ENCODE measurements at regions not wholly inside any gene's neighbourhood (a gene's known extent, or its start where the extent isn't known, plus 50 kb on each side); places are given as distances from the start of the nearest gene placed in this dataset.
"Not testable (repeated sequence)": the region's sequence is repeated elsewhere in the genome, so short reads cannot be mapped to it uniquely, and the experiment has no call there.

GRCh38 chr15:98547741-98548138, 100.6 kb upstream of the IGF1R start:
- peak in 24 of 42 donors; percentile 6 to 55 (median 22) for DNase-seq
- intact Hi-C loops (cut with DNase I) = no loop called here

DNA sequence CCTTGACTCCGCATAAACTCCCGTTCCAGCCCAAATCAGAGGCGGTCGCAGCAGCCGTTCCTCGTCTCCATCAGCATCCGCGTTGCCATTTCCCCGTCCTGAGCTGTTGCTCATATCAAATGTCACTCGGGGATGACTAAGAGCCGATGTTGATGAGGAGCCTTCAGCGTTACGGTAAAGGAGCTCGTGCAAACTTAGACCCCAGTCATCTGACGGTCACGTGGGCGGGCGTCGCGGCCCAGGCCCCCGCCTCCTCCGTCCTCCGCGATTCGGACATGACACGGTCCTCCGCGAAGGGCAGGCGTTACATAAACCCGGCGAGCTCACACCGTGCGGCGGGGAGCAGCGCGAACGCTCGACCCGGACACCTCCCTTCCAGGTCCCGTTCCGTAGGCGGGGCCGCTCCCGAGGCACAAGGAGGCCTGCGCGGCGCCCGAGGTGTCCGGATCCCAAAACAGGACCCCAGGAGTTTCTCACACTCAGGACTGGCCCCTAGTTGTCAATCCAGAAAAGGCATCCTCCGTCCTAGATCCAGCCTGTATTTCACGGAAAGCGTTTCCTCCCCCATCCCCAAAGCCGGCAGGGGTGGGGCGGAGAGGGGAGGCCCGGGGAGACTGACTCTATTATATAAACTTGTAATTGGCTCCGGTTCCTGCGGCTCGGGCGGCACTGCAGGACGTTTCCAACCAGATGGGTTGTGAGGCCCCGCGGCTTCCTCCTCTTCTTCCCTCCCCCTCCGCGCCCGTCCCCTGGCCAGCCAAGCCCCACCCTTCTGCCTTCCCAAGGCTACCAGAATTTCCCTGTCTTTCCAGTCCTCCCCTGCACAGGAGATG, 100.0 kb upstream of the IGF1R start:
- peak; percentile 41 to 87 (median 68) for DNase-seq
- intact Hi-C loops (cut with DNase I) = no loop called here

DNA sequence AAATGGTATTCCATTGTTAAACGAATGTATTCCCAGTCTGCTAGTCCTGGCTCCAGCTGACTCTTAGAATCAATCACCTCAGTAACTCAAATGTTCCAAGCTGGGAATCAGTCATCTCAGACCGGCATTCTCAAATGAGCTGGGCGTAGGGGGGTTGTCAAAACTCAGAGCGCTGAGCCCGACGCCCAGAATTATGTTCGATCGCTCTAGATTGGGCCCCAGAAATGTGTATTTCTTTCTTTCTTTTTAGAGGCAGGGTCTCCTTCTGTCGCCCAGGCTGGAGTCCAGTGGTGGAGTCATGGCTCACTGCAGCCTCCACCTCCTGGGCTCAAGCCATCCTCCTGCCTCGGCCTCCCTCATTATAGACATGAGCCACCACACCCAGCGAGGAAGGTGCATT, 99.3 kb upstream of the IGF1R start:
- intact Hi-C loops (cut with DNase I) = no loop called here
- DNase-seq = no peak

- DNase-seq = no peak
- intact Hi-C loops (cut with DNase I) = no loop called here
Observed at GRCh38 chr15:98549741-98550140, 98.6 kb upstream of the IGF1R start.

DNA sequence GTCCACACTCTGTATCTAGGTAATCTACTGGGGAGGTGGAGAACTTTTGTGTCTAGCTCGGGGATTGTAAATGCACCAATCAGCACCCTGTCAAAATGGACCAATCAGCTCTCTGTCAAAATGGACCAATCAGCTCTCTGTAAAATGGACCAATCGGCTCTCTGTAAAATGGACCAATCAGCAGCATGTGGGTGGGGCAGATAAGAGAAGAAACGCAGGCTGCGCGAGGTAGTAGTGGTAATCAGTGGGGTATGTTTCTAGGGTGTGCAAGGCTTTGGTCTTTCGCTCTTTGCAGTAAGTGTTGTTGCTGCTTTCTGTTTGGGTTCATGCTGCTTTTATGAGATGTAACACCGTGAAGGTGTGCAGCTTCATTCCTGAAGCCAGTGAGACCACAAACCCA, 98.0 kb upstream of the IGF1R start:
- intact Hi-C loops (cut with DNase I); DNase-seq: not testable (repeated sequence)

GRCh38 chr15:98551936-98552562, 96.3 kb upstream of the IGF1R start:
- DNase-seq = no peak
- intact Hi-C loops (cut with DNase I) = no loop called here

DNA sequence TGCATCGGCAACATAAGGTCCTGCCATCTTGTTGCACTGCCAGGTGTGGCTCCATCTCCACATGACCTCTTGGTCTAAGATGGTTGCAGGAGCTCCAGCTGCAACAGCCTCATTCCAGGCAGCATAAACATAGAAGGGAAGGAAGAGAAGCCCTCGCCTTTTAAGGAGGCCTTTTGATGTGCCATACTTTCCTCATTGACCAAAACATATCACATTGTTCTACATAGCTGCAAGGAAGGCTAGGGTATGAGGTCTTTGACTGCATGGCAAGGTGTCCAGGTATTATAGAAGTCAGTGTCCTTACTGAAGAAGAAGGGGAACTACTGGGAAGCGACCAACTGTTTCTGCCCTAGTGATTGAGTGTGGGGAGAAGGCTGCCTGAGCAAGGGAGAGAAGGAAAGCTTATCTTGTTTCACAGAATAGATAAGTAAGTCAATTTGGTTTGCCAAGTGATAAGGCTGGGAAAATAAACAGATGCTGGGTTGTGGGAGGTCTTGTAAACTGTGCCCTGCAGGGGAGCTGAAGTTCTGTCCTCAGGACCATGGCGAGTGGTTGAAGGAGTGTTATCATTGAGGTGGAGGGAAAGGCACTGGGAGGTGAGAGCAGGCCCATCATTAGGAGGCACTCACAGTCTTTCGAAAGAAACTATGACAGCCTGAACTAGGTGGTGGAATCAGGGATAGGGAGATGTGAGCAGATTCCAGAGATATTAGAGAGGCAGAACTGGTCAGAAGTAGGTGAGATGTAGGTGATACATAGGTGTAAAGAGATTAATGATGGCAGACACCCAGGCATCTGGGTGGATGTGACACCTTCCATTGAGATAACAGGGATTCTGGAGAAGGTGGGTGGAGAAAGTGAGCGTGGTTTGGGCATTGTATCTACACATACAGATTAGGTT, 93.8 kb upstream of the IGF1R start:
- DNase-seq = no peak
- intact Hi-C loops (cut with DNase I) = no loop called here

GRCh38 chr15:98555173-98555515, 93.2 kb upstream of the IGF1R start:
- no peak for DNase-seq
- intact Hi-C loops (cut with DNase I) = no loop called here

DNA sequence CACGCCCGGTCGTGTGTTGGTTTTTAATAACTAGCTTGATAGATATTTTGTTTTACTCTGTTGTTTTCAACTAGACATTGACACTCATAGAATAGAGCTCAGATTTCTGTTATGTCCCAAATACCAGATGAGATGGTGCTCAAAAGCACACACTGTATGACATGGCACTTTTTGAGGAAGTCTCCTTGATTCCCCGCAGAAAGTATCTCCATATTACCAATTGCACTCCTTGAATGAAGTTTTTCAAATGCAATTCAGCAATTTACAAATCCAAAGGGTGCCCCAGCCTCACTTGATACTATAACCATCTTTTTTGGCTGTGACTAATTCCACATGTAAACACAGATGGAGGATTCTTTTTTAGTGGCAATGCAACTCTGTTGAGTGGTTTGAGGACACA, 92.0 kb upstream of the IGF1R start:
- DNase-seq = no peak
- intact Hi-C loops (cut with DNase I) = no loop called here

- intact Hi-C loops (cut with DNase I) = no loop called here
- DNase-seq = no peak
Observed at GRCh38 chr15:98560338-98560737, 88.0 kb upstream of the IGF1R start.

DNA sequence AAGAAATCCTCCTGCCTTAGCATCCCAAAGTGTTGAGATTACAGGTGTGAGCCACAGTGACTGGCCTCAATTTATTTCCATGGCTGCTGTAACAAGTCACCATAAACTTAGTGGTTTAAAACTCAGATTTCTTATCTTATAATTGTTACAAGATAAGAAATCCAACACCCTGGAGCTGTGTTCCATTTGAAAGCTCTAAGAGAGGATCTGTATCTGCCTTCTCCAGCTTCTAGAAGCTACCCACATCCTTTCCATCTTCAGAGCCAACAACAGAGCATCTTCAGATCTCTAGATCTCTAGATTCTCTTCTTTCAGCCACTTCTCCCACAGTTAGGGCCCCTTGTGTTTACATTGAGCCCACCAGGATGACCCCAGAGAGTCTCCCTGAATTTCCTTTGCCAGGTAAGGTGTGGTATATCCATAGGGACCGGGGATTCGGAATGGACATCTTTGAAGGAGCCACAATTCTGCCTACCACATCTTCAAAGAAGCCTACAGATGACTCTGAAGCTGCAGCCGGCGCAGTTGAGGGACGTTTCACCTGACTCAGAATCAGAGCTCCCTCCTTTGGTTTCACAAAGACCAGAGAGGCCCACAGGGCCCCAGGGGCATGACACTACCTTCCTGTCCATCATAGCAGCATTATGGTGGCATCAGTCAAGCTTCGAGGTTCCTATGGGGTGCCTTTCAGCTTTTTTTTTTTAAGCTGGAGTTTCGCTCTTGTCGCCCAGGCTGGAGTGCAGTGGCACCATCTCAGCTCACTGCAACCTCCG, 87.0 kb upstream of the IGF1R start:
- DNase-seq = no peak
- intact Hi-C loops (cut with DNase I) = no loop called here

DNA sequence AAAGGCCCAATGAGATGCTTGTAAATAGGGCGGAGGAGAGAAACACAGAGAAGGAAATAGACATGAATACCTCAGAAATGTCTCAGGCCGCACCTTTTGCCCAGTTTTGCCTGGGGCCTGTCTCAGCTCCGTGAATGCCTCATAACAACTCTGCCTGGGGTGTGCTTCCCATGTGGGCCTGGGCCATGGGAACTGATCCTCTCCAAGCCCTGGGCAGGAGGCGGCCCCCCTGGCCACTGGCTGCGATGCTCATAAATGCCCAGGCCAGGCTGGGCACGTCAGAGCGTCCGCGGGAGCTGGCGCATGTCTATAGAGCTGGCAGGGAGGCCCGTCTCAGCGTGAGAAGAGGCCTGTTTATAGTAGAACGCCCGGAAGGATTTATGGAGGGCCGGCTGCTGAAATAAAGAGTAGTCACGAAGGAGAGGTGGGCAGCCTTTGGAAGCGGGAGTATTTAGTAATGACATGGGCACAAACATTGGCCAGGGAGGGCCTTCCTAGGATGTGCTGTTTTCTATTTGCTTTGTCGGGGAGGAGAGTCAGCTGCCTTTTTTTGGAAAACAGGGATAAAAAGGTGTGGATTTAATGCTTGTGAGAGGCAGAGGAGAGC, 85.9 kb upstream of the IGF1R start:
- intact Hi-C loops (cut with DNase I) = no loop called here

GRCh38 chr15:98565566-98565965, 82.8 kb upstream of the IGF1R start:
- intact Hi-C loops (cut with DNase I) = no loop called here
- no peak for DNase-seq

More for the DNA sequence above, 85.9 kb upstream of the IGF1R start:
- DNase-seq = no peak

DNA sequence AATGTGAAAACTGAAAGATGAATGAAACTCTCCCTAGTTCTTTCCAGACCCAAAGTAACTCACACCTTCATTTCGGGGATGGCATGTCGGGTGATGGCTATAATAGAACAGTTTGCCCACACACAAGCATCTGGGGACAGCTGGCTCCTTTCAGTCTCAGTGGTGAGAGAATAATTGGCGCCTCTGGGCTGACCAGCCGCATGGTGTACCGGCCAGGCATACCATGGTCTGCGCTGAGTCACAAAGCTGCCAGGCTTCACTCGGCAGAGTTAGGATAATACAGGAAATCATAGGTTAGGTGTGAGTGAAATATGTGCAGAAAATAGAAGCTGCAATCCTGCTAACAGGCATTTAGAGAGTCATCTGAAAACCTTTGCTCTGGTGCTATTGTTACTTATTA, 80.4 kb upstream of the IGF1R start:
- intact Hi-C loops (cut with DNase I) = no loop called here
- no peak for DNase-seq

DNA sequence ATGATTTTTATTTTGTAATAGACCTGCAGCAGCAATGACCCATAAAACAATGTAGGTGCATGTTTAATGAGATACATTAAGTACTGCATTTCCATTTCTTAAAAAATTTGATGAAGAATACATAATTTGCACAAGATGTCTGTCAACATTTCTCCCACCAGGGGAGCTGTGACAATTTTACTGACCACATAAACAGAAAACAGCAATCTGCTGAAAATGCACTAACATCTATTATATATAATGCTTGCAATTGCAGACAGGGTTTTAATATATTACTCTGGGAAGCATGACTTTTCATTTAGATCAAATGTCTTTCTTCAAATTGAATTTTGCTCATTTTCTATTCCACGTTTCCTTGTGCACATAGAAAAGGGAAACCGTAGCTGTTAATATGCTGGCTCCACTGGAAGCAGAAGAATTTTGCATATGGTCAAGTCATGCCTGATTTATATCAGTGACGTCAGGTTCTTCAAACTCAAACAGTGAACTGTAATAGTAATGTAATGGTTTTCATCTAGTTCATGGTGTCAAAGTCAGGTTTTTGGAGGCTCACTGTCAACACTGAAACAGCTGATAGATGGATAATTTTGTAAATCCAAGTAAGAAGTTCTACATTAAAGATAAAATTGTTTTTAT, 79.8 kb upstream of the IGF1R start:
- intact Hi-C loops (cut with DNase I) = no loop called here
- DNase-seq = no peak

GRCh38 chr15:98570119-98570518, 78.2 kb upstream of the IGF1R start:
- intact Hi-C loops (cut with DNase I) = no loop called here
- no peak for DNase-seq

GRCh38 chr15:98580572-98580971, 67.8 kb upstream of the IGF1R start:
- DNase-seq = no peak
- intact Hi-C loops (cut with DNase I) = no loop called here

DNA sequence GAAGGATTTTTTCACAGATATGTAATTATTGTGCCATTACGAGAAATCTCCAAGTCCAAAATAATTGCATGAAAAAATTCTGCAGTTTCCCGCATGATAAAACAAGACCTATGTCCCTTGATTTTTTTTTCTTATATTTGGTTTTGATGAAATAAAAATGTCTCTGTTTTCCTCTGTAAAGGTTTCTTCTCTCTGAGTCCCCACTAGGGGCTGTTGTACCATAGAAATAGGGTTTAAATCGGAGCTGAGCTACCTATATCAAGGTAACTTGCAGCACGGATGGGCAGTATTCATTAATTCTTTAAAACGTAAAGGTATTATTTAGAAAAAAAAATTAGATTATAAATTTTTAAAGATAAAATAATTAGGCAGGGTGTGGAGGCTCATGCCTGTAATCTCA, 66.6 kb upstream of the IGF1R start:
- intact Hi-C loops (cut with DNase I) = no loop called here
- no peak for DNase-seq
